ENCODE measurements at regions not wholly inside any gene's neighbourhood (a gene's known extent, or its start where the extent isn't known, plus 50 kb on each side); places are given as distances from the start of the nearest gene placed in this dataset.

DNA sequence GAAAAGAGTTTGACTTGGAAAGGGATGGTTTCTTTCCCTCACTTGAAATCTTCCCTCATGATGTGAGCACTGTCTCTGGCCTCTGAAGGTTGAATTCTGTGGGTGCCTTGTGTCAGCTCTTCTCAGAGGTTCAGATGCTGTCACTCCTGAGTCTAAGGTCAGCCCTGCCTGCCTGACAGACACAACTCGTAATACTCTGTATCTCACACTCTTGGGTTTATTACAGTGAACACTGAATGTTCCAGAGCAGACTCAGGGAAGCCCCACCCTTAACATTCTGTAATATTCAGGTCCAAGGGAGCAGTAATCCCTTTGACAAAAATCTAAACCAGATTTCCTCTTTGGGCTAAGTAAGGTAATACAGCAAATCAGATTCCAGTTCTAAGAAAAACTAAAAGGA, 837.8 kb downstream of the QKI start:
- no peaks in the 10 kb centered on the region for H3K9me3 Mint-ChIP-seq
- DNase-seq (ENCODE audit: low spot score): no peak
- no peaks in the 10 kb centered on the region for H3K36me3 Mint-ChIP-seq (ENCODE audit: low read depth)
- H3K4me1 Mint-ChIP-seq (ENCODE audit: low read depth): no peaks in the 10 kb centered on the region
- H3K27ac Mint-ChIP-seq: no peak overlapping the region
- H3K4me3 Mint-ChIP-seq: no peak overlapping the region
- intact Hi-C loops (cut with micrococcal nuclease): no loop called here
- H3K27me3 Mint-ChIP-seq (ENCODE audit: insufficient read depth): no peaks in the 10 kb centered on the region

DNA sequence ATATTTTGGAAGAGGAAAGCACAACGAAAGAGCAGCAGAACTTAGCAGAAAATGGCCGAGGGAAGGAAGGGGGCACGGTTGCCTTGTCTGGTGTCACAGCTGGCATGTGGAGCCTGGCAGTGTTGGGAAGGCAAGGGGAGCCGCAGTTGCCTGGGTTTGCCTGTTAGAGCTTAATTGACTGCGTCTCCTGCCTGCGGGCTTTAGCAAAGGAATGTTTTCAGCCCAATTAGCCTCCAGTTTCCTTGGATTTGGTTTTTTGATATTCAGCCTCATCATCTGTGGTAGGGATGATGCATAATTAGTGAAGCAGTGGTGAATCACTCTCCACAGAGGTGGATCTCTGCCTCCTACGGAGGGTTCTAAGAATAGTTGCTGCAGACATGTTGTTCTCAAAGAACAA, 832.6 kb downstream of the QKI start:
- H3K27me3 Mint-ChIP-seq (ENCODE audit: insufficient read depth): no peaks in the 10 kb centered on the region
- no peaks in the 10 kb centered on the region for H3K4me1 Mint-ChIP-seq (ENCODE audit: low read depth)

DNA sequence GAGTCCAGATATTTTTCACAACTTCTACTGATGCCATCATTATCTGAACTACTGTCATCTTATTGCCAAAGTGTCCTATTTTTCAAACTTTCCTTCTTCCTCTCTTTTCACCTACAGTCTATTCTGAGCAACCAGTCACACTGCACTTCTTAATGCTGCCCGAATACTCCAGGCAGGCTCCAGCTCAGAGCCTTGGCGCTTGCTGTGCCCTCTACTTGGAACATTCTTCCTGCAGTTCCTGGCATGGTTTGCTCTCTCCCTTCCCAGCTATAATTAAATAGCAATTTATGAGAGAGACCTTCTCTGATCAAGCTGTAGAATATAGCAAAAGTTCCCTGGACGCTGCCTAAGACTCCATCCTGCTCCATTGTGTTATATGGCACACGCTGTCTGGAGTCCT, 831.6 kb downstream of the QKI start:
- no peak for DNase-seq (ENCODE audit: low spot score)
- Mint-ChIP-seq H3K9me3 (no peaks in the 10 kb centered on the region), H3K27ac (no peak overlapping the region), H3K36me3 (ENCODE audit: low read depth) (no peaks in the 10 kb centered on the region), H3K4me3 (no peak overlapping the region), H3K4me1 (ENCODE audit: low read depth) (no peaks in the 10 kb centered on the region), H3K27me3 (ENCODE audit: insufficient read depth) (no peaks in the 10 kb centered on the region)
- intact Hi-C loops (cut with micrococcal nuclease): no loop called here

More for the DNA sequence above, 832.6 kb downstream of the QKI start:
- no peak for DNase-seq (ENCODE audit: low spot score)
- Mint-ChIP-seq H3K27ac (no peak overlapping the region), H3K9me3 (no peaks in the 10 kb centered on the region), H3K36me3 (ENCODE audit: low read depth) (no peaks in the 10 kb centered on the region), H3K4me3 (no peak overlapping the region)
- intact Hi-C loops (cut with micrococcal nuclease): no loop called here

DNA sequence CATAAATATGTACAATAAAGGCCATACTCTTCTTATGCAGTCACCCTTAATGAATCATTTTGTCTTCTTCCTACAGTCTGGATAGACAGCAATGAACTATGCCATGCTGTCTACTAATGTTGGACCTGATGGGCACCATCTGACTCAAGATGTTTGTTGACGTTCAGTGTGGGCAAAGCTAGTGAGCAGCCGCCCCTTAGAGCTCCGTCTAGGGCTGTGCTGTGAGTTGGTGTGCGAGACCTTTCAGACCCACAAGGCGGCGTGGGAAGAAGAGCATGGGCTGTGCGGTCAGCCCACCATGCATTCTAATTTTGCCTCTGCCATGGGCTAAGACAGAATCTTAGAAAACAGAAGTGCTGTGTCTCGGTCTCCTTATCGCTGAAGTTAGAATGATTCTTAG, 829.4 kb downstream of the QKI start:
- intact Hi-C loops (cut with micrococcal nuclease): no loop called here
- no peaks in the 10 kb centered on the region for H3K9me3 Mint-ChIP-seq
- H3K36me3 Mint-ChIP-seq (ENCODE audit: low read depth): no peaks in the 10 kb centered on the region
- no peaks in the 10 kb centered on the region for H3K27me3 Mint-ChIP-seq (ENCODE audit: insufficient read depth)
- no peaks in the 10 kb centered on the region for H3K4me1 Mint-ChIP-seq (ENCODE audit: low read depth)
- no peak overlapping the region for H3K27ac Mint-ChIP-seq
- no peak for DNase-seq (ENCODE audit: low spot score)
- H3K4me3 Mint-ChIP-seq: no peak overlapping the region

DNA sequence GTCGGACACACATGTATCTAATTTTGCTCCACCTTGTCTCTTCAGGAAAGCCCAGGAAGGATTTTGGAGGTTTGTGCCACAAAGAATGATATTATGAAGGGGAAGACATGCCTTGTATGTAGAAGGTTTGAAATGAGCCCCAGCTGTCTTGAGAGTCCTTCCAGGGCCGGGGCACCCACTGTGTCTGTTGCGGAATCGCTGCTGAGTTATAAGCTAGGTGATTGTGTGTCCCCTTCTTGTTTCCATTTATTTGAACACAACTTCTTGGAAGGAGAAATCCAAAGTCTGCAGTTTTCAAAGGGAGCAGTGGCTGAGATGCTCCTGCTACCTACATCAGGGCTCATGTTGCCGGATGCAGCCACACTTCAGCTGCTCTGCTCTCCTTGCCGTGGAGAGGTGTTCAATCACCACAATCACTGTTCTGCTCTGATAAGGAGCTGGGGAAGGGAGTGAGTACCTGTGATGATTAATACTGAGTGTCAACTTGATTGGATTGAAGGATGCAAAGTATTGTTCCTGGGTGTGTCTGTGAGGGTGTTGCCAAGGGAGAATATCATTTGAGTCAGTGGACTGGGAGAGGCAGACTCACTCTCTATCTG, 828.6 kb downstream of the QKI start:
- DNase-seq (ENCODE audit: low spot score): no peak
- intact Hi-C loops (cut with micrococcal nuclease): no loop called here
- H3K36me3 Mint-ChIP-seq (ENCODE audit: low read depth): no peaks in the 10 kb centered on the region
- no peaks in the 10 kb centered on the region for H3K4me1 Mint-ChIP-seq (ENCODE audit: low read depth)
- H3K4me3 Mint-ChIP-seq: no peak overlapping the region
- no peak overlapping the region for H3K27ac Mint-ChIP-seq
- no peaks in the 10 kb centered on the region for H3K27me3 Mint-ChIP-seq (ENCODE audit: insufficient read depth)
- peaks cover 3% of the 10 kb centered on the region for H3K9me3 Mint-ChIP-seq

DNA sequence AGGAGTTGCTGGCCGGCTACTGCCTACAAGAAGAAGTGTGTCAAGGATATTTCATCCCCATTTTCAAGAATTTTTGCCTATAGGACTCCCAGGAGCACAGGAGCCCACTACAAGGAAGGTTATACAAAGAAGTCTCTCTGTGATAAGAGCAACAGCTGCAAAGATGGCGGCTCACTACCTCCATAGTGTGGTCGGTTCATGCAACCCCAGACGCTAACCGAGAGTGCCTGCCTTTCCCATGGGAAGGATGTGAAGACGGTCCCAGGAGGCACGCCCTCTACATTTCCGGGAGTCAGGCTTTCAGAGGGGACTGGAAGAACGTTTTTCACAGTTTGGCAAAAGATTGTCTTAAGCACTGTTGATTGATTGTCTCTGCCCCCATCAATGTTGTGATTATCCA, 816.3 kb downstream of the QKI start:
- no peak for DNase-seq (ENCODE audit: low spot score)
- Mint-ChIP-seq H3K4me1 (ENCODE audit: low read depth) (no peaks in the 10 kb centered on the region), H3K36me3 (ENCODE audit: low read depth) (no peaks in the 10 kb centered on the region), H3K27me3 (ENCODE audit: insufficient read depth) (no peaks in the 10 kb centered on the region), H3K27ac (no peak overlapping the region), H3K9me3 (peaks cover 7% of the 10 kb centered on the region), H3K4me3 (no peak overlapping the region)
- intact Hi-C loops (cut with micrococcal nuclease): no loop called here

DNA sequence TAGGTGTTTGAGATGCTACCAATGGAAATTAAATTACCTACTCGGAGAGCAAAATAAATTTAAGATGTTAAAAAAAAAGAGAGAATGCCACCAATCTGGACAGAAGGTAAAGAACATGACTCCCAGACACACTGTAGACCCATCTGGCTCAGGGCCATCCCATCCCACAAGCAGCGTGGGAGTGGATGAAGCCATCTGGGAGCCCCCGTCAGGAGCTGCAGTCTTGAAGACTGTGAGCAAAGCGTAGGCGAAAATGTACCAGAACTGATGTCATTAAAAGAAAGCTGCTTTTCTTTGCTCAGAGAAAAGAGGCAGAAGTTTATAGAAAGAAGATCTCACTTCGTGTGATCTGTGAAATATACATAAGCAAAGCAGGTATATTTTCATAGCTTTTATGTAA, 815.7 kb downstream of the QKI start:
- Mint-ChIP-seq H3K9me3 (peaks cover 7% of the 10 kb centered on the region), H3K36me3 (ENCODE audit: low read depth) (no peaks in the 10 kb centered on the region), H3K27me3 (ENCODE audit: insufficient read depth) (no peaks in the 10 kb centered on the region), H3K4me3 (no peak overlapping the region), H3K4me1 (ENCODE audit: low read depth) (no peaks in the 10 kb centered on the region), H3K27ac (no peak overlapping the region)
- intact Hi-C loops (cut with micrococcal nuclease): no loop called here
- no peak for DNase-seq (ENCODE audit: low spot score)

DNA sequence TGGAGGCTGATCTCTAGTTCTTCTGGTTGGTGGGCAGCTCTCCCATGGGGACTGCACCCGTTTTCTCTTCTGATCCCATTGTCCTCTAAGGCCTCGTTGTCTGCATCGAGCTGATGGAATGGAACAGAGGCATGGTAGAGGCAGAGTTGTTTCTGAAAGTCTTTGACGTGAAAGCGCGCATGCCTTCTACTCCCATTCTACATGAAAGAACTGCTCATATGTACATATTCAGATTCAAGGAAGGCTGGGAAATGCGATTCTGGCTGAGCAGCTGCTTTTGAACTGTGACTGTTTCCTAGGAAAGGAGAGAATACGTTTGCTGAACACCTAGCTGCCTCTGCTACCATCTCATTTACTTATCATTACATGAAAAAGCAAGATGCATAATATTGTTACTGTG, 815.2 kb downstream of the QKI start:
- H3K36me3 Mint-ChIP-seq (ENCODE audit: low read depth): no peaks in the 10 kb centered on the region
- no peaks in the 10 kb centered on the region for H3K27me3 Mint-ChIP-seq (ENCODE audit: insufficient read depth)

DNA sequence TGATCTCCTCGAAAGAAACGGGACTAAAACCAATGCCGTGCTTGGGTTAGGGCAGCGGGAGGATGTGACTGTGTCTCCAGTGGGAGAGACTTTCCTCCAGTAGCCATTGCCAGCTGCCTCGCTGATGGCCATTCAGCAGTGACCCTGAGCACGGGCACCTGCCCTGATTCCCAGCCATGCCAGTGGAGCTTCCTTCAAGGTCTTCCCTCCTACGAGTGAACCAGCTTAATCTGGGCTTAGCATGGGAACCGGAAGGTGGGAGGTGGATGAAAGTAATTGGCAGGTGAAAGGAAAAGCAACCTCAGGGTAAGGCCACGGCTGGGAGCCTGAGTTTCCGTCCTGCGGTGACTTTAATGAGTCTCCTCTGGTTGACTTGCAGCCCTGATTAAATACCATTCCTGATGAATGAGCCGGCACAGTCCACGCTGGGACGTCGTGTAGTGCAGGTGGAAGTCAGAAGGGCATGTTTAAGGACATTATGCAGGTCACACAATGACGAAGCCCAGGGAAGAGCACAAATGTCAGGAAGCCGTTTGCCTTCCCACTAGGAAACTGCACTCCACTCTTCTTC, 813.5 kb downstream of the QKI start:
- no peak for DNase-seq (ENCODE audit: low spot score)
- H3K4me3 Mint-ChIP-seq: no peak overlapping the region
- intact Hi-C loops (cut with micrococcal nuclease): no loop called here
- H3K4me1 Mint-ChIP-seq (ENCODE audit: low read depth): no peaks in the 10 kb centered on the region
- no peaks in the 10 kb centered on the region for H3K27me3 Mint-ChIP-seq (ENCODE audit: insufficient read depth)
- H3K36me3 Mint-ChIP-seq (ENCODE audit: low read depth): no peaks in the 10 kb centered on the region
- H3K9me3 Mint-ChIP-seq: peaks cover 7% of the 10 kb centered on the region
- H3K27ac Mint-ChIP-seq: no peak overlapping the region

More for the DNA sequence above, 815.2 kb downstream of the QKI start:
- Mint-ChIP-seq H3K4me3 (no peak overlapping the region), H3K4me1 (ENCODE audit: low read depth) (no peaks in the 10 kb centered on the region), H3K9me3 (peaks cover 7% of the 10 kb centered on the region), H3K27ac (no peak overlapping the region)
- intact Hi-C loops (cut with micrococcal nuclease): no loop called here
- DNase-seq (ENCODE audit: low spot score): no peak

DNA sequence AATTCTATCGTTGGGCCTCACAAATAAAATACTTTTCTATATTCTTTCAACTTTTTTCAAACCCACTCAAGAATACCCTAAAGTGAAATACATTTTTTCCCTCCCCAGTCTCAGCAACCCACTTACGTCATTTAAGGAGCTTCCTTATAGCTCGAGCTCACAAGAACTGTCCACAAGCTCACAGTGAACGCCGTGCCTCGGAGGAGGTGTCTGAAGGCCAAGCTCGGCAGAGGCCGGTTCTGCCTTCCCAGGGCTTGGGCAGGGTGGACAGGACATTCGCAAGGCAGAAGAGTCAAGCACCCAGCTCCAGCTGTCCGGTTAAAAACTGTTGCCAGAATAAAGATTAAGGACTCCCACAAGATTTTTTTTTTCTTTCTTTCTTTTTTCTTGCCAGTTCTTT, 802.3 kb downstream of the QKI start:
- intact Hi-C loops (cut with micrococcal nuclease): no loop called here
- no peaks in the 10 kb centered on the region for H3K4me1 Mint-ChIP-seq (ENCODE audit: low read depth)
- DNase-seq (ENCODE audit: low spot score): no peak
- no peaks in the 10 kb centered on the region for H3K27me3 Mint-ChIP-seq (ENCODE audit: insufficient read depth)
- peaks cover 10% of the 10 kb centered on the region for H3K9me3 Mint-ChIP-seq
- H3K36me3 Mint-ChIP-seq (ENCODE audit: low read depth): no peaks in the 10 kb centered on the region
- no peak overlapping the region for H3K27ac Mint-ChIP-seq
- no peak overlapping the region for H3K4me3 Mint-ChIP-seq

DNA sequence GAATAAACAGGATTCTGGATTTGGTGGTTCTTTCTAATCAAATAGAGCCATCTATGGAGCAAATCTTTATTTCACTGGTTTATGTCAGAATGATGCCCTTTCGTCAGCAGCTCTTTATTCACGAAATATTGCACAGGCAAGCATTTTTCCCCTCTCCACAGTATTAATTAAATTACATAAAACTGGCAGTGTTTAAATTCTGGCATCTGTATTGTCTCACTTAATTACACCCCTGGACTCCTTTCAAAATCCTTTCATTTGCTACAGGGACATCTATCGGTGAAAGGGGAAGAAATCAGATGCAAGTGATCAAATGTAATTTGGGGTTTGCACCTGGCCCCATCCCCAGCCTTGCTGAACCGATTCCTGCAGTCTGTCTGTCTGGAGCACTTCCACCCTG, 801.9 kb downstream of the QKI start:
- Mint-ChIP-seq H3K4me1 (ENCODE audit: low read depth) (no peaks in the 10 kb centered on the region), H3K27me3 (ENCODE audit: insufficient read depth) (no peaks in the 10 kb centered on the region), H3K9me3 (peaks cover 10% of the 10 kb centered on the region), H3K36me3 (ENCODE audit: low read depth) (no peaks in the 10 kb centered on the region), H3K27ac (no peak overlapping the region), H3K4me3 (no peak overlapping the region)
- DNase-seq (ENCODE audit: low spot score): no peak
- intact Hi-C loops (cut with micrococcal nuclease): no loop called here

DNA sequence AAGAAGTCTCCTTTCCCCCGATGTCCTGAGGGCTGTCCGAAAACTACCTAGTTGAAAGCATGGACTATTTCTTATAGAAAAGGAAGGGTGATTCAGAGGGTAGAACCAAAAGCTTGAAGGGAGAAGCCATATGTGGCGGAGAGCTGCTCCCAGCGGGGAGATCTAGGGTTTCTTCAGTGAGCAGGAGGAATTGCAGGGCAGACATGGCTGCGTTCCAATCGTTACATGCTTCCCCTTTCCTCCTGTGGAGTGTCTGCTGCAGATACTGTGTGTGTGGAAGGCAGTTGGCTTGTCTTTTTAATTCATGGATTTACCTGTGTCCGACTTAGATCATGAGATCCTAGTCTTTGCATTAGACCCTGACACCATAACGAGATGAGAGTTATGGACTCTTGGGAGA, 799.5 kb downstream of the QKI start:
- intact Hi-C loops (cut with micrococcal nuclease): no loop called here
- no peak overlapping the region for H3K4me3 Mint-ChIP-seq
- no peak for DNase-seq (ENCODE audit: low spot score)
- no peaks in the 10 kb centered on the region for H3K4me1 Mint-ChIP-seq (ENCODE audit: low read depth)
- peaks cover 10% of the 10 kb centered on the region for H3K9me3 Mint-ChIP-seq
- H3K36me3 Mint-ChIP-seq (ENCODE audit: low read depth): no peaks in the 10 kb centered on the region
- no peak overlapping the region for H3K27ac Mint-ChIP-seq
- H3K27me3 Mint-ChIP-seq (ENCODE audit: insufficient read depth): no peaks in the 10 kb centered on the region

DNA sequence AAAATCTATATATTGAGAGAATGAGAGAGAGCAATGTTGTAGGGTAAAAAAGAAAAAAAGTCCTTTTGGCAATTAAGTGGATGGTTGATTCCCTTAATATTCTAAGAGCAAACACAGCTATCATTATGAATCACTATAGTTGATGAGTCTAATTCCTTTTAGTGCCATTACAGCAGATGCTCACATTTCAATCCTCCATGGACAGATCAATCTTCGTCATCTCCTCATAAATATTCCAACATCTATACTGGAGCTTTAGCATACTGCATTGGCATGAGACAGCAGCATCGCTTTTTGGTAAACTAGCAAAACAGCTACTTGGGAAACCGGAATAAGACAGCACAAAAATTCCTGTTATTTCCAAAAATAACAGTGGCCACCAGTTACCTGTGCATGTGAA, 796.7 kb downstream of the QKI start:
- Mint-ChIP-seq H3K36me3 (ENCODE audit: low read depth) (no peaks in the 10 kb centered on the region), H3K9me3 (no peaks in the 10 kb centered on the region), H3K4me3 (no peak overlapping the region), H3K27ac (no peak overlapping the region), H3K4me1 (ENCODE audit: low read depth) (no peaks in the 10 kb centered on the region), H3K27me3 (ENCODE audit: insufficient read depth) (no peaks in the 10 kb centered on the region)
- intact Hi-C loops (cut with micrococcal nuclease): no loop called here
- DNase-seq (ENCODE audit: low spot score): no peak

DNA sequence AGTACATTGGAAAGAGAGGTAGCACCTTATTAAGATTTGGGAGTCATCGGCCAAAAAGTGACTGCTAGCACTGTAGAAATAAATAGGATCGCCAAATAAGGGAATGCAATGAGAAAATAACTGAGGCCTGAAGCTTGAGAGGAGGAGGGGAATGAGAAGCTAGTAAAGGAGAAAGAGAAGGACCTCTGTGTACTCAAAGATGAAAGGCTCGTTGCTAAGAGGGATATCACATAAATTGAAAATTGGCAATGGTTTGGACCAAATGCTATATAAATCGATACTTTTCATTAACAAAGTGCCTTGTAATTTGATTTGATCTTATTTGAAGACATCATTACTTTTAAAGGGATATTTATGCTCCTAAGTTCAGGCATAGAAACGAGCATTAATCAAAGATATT, 796.3 kb downstream of the QKI start:
- DNase-seq (ENCODE audit: low spot score): no peak
- no peak overlapping the region for H3K27ac Mint-ChIP-seq
- no peaks in the 10 kb centered on the region for H3K4me1 Mint-ChIP-seq (ENCODE audit: low read depth)
- intact Hi-C loops (cut with micrococcal nuclease): no loop called here
- H3K27me3 Mint-ChIP-seq (ENCODE audit: insufficient read depth): no peaks in the 10 kb centered on the region
- H3K4me3 Mint-ChIP-seq: no peak overlapping the region
- H3K9me3 Mint-ChIP-seq: no peaks in the 10 kb centered on the region
- no peaks in the 10 kb centered on the region for H3K36me3 Mint-ChIP-seq (ENCODE audit: low read depth)
